Tibial artery (tissue), 4 donors: ENCODE measurements at regions not wholly inside any gene's neighbourhood (a gene's known extent, or its start where the extent isn't known, plus 50 kb on each side); places are given as distances from the start of the nearest gene placed in this dataset.

Source experiments
- DNase-seq, 2 donors: peaks; one replicate each; pipeline ENCODE4 v3.0.0-alpha.2; 2019
- H3K27ac ChIP-seq, 2 donors: fragments of 200-600 bp; sonication (generic) in 1 of 2; 1 replicate in 1 of 2; 2 replicates in 1 of 2; pipeline ENCODE4 v1.5.1; 2018 to 2019; ENCODE audit warnings: mild to moderate bottlenecking in 1 of 2
- H3K27me3 ChIP-seq, 2 donors: fragments of 200-600 bp; sonication (generic) in 1 of 2; one replicate each; pipeline versions ENCODE4 v1.5.1 to v1.6.0; 2016 to 2019
- H3K36me3 ChIP-seq, 3 donors: fragments of 200-600 bp; sonication (generic) in 2 of 3; one replicate each; pipeline ENCODE4 v1.5.1; 2016 to 2019; ENCODE audit warnings: mild to moderate bottlenecking in 2 of 3
- H3K4me1 ChIP-seq, 4 donors: fragments of 200-600 bp; sonication (generic) in 2 of 4; 1 replicate in 3 of 4; 2 replicates in 1 of 4; pipeline ENCODE4 v1.5.1; 2016 to 2019
- H3K4me3 ChIP-seq, 2 donors: fragments of 200-600 bp; sonication (generic) in 1 of 2; 1 replicate in 1 of 2; 2 replicates in 1 of 2; pipeline ENCODE4 v1.5.1; 2018 to 2019; ENCODE audit warnings: mild to moderate bottlenecking in 2 of 2
- H3K9me3 ChIP-seq, 3 donors: fragments of 200-600 bp; sonication (generic) in 1 of 3; one replicate each; pipeline ENCODE4 v1.5.1; 2016 to 2019
- intact Hi-C: fragments of 100-400 bp; cut with DNase I; formaldehyde crosslinking; loops from one replicate; pipeline ENCODE4 v1.15.0; 2023; ENCODE audit warnings: low total_unique reads
- TF ChIP-seq, protein P1 (sequence below), 2 experiments: fragments of 200-600 bp in 1 of 2; fragments of 450-650 bp in 1 of 2; IDR thresholded peaks; one replicate each; pipeline ENCODE4 v1.5.1; 2017 to 2019; ENCODE audit warnings: antibody characterized with exemption in 2 of 2, mild to moderate bottlenecking in 1 of 2, moderate library complexity in 1 of 2

DNA sequence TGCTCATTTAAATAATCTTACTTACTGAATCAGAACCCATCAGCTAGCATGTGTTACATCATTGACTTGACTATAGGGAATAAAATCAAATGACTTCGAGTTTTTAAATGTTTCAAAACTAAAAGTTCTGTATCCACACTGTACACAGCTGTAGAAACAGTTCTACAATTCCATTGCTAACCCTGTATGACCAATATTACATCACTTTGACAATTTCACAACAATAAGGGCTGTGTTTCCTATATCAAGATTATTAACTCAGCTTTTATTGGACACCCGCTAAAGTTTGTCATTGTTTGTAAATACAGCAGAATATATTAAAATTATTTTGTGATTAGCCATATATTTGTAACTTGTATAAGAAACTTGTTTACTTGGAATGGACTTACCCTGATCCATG lies 540.8 kb downstream of the PRELID2 start:
- no peaks in the 10 kb centered on the region for H3K36me3 ChIP-seq
- no peak for DNase-seq
- no peak overlapping the region for H3K4me3 ChIP-seq
- TF ChIP-seq, protein P1, sequence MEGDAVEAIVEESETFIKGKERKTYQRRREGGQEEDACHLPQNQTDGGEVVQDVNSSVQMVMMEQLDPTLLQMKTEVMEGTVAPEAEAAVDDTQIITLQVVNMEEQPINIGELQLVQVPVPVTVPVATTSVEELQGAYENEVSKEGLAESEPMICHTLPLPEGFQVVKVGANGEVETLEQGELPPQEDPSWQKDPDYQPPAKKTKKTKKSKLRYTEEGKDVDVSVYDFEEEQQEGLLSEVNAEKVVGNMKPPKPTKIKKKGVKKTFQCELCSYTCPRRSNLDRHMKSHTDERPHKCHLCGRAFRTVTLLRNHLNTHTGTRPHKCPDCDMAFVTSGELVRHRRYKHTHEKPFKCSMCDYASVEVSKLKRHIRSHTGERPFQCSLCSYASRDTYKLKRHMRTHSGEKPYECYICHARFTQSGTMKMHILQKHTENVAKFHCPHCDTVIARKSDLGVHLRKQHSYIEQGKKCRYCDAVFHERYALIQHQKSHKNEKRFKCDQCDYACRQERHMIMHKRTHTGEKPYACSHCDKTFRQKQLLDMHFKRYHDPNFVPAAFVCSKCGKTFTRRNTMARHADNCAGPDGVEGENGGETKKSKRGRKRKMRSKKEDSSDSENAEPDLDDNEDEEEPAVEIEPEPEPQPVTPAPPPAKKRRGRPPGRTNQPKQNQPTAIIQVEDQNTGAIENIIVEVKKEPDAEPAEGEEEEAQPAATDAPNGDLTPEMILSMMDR (IDR thresholded peaks at IDR 0.05), result no peak
- intact Hi-C loops, result no loop called here
- H3K9me3 ChIP-seq, result no peaks in the 10 kb centered on the region
- H3K27me3 ChIP-seq, result no peaks in the 10 kb centered on the region
- no peaks in the 10 kb centered on the region for H3K4me1 ChIP-seq
- H3K27ac ChIP-seq, result no peak overlapping the region

DNA sequence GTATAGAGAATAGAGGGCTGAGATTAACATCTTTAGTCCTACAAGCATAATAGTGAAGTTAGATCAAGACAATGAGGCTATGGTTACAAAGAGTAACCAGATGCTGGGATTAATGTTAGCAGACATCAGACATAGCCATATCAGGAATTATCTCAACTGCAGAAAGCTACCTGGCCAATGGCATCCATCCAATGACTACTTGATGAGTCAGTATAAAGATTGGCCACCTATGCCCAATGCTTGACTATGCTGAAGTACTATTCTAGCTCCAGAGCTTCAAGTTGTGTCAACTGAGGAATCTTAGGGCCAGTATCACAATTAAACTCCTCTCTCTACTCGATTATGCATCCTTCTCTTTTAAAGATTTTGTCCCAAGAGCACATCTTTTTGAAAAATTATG lies 541.4 kb downstream of the PRELID2 start:
- Histone ChIP-seq H3K4me1 (no peaks in the 10 kb centered on the region), H3K27ac (no peak overlapping the region), H3K4me3 (no peak overlapping the region), H3K36me3 (no peaks in the 10 kb centered on the region), H3K9me3 (no peaks in the 10 kb centered on the region), H3K27me3 (no peaks in the 10 kb centered on the region)
- TF ChIP-seq, protein P1 (IDR thresholded peaks at IDR 0.05), result no peak
- intact Hi-C loops, result no loop called here
- DNase-seq, result no peak

DNA sequence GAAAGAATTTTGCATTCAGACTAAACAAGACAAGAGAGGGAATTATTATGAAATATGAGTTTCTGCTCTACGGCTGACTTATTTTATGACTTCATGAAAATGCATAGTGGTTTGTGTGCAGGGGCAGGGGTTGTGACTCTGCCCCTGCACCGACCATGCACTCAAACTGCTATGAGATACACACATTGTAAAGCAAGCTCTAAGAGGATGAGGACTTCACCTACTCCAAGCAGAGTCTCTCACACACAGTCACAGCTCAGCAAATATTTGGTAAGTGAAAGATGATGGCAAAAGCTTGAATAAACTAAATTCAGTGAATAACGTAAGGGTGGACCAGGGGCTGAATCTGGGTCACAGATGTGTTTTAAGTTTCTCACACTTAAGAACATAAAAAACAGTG lies 542.9 kb downstream of the PRELID2 start:
- Histone ChIP-seq H3K27me3 (no peaks in the 10 kb centered on the region), H3K36me3 (no peaks in the 10 kb centered on the region), H3K4me1 (no peaks in the 10 kb centered on the region), H3K4me3 (no peak overlapping the region), H3K27ac (no peak overlapping the region), H3K9me3 (no peaks in the 10 kb centered on the region)
- intact Hi-C loops, result no loop called here
- TF ChIP-seq, protein P1 (IDR thresholded peaks at IDR 0.05), result no peak
- no peak for DNase-seq

DNA sequence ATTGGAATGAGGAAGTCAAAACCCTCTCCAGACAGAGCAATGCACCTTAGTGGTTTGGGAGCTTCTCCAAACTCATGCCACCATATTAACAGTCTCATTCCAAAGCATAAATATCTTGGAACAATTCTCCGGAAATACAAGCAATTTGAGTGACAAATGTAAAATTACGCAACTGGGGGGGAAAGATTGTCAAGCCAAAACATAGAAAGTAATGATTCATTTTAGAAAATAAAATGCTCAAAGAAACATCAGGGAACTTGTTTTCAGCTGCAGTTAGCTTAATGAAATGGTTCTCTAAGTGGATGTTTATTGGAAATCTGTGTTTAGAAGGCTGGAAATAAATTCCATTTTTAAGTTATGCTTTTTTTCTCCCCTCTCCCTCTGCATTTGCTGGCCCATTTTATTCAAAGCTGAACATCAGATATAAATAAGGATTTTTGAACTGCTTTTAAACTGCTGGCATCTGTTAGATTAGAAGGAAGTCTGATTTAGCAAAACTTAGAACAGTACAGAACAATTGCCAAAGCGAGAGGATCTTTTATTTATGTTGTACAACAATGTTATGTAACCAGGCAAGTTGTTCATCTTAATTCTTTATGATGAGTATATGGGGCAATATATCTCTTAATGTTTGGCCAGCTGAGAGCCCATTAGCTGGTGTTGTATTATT lies 551.9 kb downstream of the PRELID2 start:
- no peak overlapping the region for H3K4me3 ChIP-seq
- peaks cover 0 to 13% (median 0%) of the 10 kb centered on the region in 4 donors for H3K4me1 ChIP-seq
- DNase-seq, result no peak
- no peaks in the 10 kb centered on the region for H3K27me3 ChIP-seq
- intact Hi-C loops, result no loop called here
- no peaks in the 10 kb centered on the region for H3K9me3 ChIP-seq
- no peak overlapping the region for H3K27ac ChIP-seq
- TF ChIP-seq, protein P1 (IDR thresholded peaks at IDR 0.05), result no peak
- no peaks in the 10 kb centered on the region for H3K36me3 ChIP-seq

DNA sequence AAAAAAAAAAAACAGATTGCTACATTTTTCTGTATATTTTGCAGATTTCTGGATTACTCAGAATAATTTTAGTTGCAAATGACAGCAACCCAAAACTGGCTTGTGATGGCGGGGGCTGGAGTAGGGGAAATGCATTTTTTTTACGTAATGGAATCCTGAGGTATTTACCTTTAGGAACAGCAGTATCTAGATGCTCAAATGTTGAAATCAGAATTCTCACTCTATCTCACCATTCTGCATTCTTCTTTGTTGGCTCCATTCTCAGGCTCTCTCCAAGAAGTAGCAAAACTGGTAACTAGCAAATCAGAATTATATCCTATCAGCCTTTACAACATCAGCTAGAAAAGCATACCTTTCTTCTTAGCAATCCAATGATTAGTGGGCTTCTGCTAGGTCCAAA lies 554.3 kb downstream of the PRELID2 start:
- Histone ChIP-seq H3K4me3 (no peak overlapping the region), H3K27ac (no peak overlapping the region), H3K4me1 (peaks cover 0 to 13% (median 0%) of the 10 kb centered on the region in 4 donors), H3K9me3 (no peaks in the 10 kb centered on the region), H3K36me3 (no peaks in the 10 kb centered on the region), H3K27me3 (no peaks in the 10 kb centered on the region)
- intact Hi-C loops, result no loop called here
- no peak for DNase-seq
- TF ChIP-seq, protein P1 (IDR thresholded peaks at IDR 0.05), result no peak

DNA sequence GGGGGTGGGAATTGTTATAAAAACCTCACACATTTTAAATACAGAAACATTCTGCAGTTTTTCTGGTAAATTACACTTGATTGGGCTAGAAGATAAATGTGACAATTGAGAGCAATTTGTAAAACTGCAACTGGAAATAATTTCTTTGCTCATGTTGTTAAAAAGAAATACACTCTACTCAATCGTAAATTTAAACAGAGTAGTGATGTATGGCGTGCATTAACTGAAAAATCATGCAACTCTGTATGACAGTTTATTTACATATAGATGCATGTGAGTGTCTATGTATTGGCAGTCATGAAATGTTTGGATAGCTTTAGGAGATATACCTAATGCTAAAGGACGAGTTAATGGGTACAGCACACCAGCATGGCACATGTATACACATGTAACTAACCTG lies 554.9 kb downstream of the PRELID2 start:
- DNase-seq, result no peak
- H3K4me3 ChIP-seq, result no peak overlapping the region
- H3K27me3 ChIP-seq, result no peaks in the 10 kb centered on the region
- TF ChIP-seq, protein P1 (IDR thresholded peaks at IDR 0.05), result no peak
- intact Hi-C loops, result no loop called here
- H3K9me3 ChIP-seq, result no peaks in the 10 kb centered on the region
- H3K36me3 ChIP-seq, result no peaks in the 10 kb centered on the region
- H3K4me1 ChIP-seq, result peaks cover 0 to 13% (median 0%) of the 10 kb centered on the region in 4 donors
- H3K27ac ChIP-seq, result no peak overlapping the region
